ENCODE measurements at regions not wholly inside any gene's neighbourhood (a gene's known extent, or its start where the extent isn't known, plus 50 kb on each side); places are given as distances from the start of the nearest gene placed in this dataset.

GRCh38 chr1:116819081-116819480 is 64.9 kb downstream of the CD2 start:
- no peak for DNase-seq (ENCODE audit: low spot score)

GRCh38 chr1:116820369-116820768 is 66.1 kb downstream of the CD2 start:
- peak; percentile 74 for DNase-seq (ENCODE audit: low spot score)

- no peak for DNase-seq (ENCODE audit: low spot score)
Measured at GRCh38 chr1:116821763-116822162, 67.5 kb downstream of the CD2 start.

GRCh38 chr1:116824631-116825206 is 70.5 kb downstream of the CD2 start:
- DNase-seq (ENCODE audit: low spot score) = no peak

- DNase-seq (ENCODE audit: low spot score) = no peak
Measured at GRCh38 chr1:116825207-116825719, 71.0 kb downstream of the CD2 start.

DNA sequence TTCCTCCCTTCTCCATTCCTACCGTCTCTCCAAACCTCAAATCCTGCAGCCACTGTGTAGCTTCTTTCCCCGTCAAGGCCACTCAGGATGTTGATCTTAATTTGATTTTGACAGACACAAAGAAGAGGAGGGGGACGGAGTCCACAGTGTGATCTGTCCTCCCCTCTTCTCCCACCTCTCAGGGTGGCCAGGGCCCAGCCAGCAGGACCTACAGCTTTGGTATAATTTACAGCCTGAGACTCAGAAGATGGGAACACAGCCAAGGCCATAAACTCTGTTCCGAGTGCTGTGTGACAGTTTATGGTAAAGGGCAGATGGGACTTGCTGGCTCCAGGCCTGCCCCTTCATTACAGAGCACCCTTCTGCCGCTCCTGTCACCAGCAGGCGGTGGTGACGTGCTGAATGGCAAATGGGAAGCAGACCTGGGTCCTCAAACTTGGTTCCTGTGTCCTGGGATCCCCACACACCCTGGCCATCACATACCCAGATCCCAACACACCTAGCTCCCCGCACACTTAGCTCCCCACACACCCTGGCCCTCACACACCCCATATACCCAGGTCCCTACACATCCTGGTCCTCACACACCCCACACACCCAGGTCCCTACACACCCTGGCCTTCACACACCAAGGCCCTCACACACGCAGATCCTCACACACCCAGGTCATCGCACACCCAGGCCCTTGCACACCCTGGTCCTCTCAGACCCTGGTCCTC is 71.6 kb downstream of the CD2 start:
- no peak for DNase-seq (ENCODE audit: low spot score)

DNA sequence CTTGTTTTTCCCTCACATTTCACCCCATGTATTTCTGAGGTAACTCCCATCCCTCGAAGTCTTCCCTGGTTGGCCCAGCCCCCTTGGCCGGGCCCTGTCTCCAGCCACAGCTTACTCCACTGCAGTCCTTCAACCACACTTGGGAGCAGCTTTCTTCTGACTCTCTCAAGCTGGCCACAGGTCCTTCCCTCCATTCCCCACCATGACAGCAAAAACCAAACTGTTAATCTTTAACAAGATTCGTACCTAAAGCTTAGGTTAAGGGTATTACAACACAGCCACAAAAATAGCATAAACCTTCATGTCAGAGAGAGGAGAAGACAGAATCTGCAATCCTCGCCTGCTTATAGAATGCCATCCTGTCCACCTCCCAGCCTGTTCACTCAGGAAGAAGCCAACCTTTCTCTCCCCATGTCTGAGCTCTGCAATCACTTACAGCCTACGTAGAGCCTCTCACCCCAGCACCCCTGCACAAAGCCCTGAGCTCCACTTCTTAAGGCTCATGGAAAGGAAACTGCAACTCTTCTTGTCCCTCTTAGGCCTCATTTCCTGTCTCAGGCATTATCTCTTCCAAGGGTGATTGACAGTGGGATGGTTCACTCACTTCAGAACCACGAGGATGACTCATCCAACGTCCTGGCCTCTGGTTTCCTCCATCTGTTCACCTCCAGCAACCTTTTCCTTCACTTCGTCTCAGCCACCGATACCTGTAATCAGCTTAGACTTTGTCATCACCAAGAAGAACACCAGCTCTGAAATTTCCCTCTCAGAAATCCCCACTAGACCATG is 72.8 kb downstream of the CD2 start:
- DNase-seq (ENCODE audit: low spot score) = no peak

- DNase-seq (ENCODE audit: low spot score) = no peak
Measured at GRCh38 chr1:116827607-116828105, 73.4 kb downstream of the CD2 start.

DNA sequence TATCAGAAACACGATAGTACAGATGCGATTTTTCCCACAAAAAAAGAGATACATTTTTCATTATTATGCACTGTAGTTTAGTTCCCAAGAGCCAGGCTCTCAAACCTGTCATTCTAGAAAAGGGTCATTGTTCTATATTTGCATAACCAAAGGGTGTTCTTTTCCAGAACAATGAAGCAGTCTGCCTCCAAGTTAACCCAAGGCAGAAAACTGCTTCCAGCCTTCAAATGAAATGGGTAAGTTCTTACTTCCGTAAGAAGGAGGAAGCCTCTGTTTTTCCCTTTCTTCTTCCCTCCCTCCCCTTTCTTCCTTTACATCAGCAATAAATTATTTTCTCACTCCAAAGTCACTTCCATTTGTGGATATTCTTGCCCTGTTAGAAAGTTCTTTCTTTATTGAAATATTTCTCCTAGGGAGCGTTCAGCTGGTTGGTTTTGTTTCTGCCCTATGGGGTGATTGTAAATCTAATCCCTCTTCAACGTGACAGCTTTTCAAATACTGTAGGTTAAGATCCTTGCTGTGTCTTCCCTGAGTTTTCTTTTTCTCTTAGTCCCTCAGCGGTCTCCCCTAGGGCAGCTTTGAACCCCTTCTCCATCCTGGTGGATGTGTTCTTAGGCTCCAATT is 77.3 kb upstream of the PTGFRN start:
- DNase-seq (ENCODE audit: low spot score) = no peak

DNA sequence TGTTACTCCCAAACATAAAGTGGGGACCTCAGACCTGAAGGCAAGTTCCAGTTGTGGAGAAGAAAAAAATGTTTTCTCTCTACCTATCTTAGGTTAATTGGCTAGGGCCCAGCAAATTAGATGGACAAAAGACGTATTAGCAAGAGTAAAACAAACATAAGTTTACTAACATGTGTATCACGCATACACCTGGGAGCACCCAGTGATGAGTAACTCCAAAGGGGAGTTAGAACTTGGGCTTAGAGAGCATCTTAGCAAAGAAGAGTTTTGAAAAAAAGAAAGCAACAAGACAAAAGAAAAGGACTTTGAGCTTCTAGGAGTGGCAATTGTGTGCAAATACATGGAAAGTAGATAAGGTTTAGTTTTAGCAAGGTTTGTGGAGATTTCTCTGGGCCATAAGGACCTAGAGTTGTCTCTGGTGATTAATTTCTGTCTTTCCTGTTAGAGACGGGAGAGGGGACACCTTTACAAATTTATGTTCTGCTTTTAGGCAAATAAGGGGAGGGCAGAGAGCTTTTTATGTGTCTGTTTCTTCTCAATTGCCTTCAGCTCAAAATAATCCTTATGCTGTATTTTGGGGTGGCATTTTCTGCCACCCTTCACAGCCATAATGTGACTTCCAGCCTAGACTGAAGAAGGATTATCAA is 76.7 kb upstream of the PTGFRN start:
- no peak for DNase-seq (ENCODE audit: low spot score)

- DNase-seq (ENCODE audit: low spot score) = no peak
Measured at GRCh38 chr1:116833718-116834117, 76.0 kb upstream of the PTGFRN start.

DNA sequence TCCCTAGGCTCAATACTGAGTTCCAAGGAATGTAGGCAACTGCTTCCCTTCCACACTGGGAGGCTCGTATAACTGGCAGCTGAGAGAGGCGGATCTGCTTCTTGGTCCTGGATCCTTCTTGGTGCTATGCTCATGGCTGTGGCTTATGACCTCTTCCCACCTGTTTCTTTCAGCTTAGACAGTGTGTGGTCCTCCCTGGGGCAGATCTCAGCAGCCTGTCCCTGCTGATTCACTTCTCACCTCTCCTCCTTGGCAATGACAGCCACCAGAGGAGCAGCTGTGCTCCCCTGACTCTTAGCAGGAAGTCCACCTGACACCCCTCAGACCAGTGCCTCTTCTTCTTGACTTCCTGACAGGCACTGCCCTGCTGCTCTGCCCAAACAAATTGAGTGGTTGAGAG is 75.1 kb upstream of the PTGFRN start:
- no peak for DNase-seq (ENCODE audit: low spot score)

DNA sequence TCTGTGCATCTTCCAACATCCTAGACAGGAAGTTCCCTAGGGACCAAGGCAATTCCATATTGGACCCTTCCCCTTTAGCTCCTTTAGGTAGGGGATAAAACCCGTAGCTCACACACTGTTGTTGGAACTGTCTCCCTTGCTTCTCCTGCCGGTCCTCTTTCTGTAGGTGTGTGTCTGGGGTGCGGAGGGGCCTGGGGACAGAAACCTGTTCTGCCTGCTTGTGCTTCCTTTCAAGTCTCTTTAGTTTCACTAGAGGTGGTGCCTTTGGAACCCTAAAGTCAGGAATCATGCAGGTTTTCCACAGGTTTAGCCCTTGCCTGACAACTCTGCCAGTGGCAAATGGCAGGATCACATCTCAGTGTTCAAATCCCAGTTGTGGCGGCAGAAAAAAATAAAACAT is 74.6 kb upstream of the PTGFRN start:
- no peak for DNase-seq (ENCODE audit: low spot score)

DNA sequence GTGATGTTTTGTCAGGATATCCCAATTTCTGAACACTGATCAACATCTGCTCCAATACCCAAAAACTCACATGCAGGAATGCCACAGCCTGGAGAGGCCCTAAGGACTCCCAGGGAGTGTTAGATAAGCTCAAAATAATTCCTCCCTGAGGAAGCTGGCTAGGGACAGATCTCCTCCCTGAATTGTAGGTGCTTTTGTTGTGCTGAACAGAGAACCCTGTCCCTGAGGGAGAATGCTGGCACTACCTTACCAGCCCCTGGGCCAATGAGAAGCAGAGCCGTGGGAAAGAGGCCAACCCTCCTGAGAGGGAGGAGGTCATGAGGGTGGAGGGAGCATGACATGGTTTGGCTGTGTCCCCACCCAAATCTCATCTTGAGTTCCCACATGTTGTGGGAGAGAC is 73.6 kb upstream of the PTGFRN start:
- DNase-seq (ENCODE audit: low spot score) = no peak

DNA sequence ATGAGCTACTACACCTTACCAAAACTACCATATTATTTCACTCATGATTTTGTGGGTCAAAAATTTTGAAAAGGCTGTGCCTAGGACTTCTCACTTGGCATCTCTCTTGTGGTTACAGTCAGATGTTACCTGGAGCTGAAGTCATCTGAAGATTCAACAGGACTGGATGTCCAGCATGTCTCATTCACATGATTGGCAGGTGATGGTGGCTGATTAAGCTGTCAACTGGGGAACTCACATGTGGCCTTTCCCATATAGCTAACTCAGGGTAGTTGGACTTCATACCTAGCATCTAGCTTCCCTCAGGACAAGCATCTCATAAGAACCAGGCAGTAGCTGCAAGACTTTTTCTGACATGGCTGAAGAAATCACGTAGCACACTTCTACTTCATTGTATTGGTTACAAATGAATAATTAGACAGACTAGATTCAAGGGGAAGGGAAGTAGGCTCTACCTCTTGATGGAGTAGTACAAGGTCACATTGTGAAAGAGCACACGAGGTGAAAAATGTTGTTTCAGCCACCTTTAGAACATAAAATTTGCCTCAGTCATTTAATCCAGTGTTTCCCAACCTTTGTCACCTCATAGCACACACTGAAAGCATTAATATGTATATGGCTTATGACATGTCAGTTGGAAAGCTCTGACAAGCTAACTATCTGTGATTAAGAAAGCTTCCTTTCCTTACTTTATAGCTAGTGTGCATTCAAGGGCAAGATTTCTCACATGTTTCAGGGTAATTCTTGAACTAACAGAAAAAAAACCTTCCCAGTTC is 68.0 kb upstream of the PTGFRN start:
- DNase-seq (ENCODE audit: low spot score) = no peak

GRCh38 chr1:116842654-116843053 is 67.1 kb upstream of the PTGFRN start:
- peak; percentile 35 for DNase-seq (ENCODE audit: low spot score)

DNA sequence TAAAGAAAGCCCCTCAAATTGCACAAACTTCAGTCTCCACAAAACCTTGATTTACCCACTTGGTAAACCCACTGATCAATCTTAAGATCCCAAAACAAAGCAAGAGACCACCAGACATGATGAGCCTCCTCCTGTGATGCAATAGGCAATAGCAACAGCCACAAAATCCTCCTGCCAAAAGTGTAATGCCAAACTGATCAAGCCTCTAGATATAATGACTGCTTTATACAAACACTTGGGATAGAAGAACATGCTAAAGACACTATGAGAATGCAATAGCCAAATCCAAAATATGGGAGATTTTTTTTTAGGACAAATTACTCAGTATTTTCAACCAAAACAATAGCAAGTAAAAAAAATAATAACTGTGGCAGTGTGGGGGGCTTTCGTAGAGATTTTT is 64.9 kb upstream of the PTGFRN start:
- DNase-seq (ENCODE audit: low spot score) = no peak

GRCh38 chr1:116847190-116847589 is 62.5 kb upstream of the PTGFRN start:
- no peak for DNase-seq (ENCODE audit: low spot score)

DNA sequence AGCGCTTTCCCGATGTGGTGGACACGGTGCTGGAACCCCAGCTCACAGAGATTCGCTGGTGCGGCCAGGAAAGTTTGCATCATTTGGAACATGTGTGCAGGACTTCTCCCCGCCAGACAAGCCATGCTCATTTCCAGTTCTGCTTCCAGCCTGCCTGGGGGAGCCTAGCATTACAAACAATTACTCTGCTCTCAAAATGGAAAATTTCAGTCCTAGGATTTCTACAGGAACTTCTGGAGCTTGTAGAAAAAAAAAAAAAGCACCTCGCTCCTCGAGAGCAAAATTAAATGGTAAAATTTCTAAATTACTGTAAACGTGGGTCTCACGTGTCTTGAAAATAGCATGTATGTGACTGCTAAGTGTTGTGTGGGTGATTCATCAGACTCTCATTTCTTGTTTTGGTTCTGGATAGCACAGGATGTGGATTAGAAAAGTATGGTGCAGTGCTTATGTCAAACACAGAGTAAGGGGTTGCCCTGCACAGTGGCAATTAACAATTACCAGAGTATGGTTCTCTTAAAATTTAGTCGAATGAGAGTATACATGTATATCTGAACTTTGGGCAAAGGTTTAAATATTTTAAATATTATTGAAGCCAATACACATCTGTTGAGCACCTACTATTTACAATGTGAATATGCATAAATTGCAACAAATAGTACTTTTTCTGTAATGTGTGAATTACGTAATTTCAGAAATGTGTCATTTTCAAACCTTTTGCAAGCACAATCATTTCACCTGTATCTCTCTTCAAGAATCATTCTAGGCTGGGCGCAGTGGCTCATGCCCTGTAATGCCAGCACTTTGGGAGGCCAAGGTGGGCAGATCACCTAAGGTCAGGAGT is 61.8 kb upstream of the PTGFRN start:
- peak; percentile 68 for DNase-seq (ENCODE audit: low spot score)

- no peak for DNase-seq (ENCODE audit: low spot score)
Measured at GRCh38 chr1:116850436-116850835, 59.3 kb upstream of the PTGFRN start.
